ENCODE measurements at regions not wholly inside any gene's neighbourhood (a gene's known extent, or its start where the extent isn't known, plus 50 kb on each side); places are given as distances from the start of the nearest gene placed in this dataset.

DNA sequence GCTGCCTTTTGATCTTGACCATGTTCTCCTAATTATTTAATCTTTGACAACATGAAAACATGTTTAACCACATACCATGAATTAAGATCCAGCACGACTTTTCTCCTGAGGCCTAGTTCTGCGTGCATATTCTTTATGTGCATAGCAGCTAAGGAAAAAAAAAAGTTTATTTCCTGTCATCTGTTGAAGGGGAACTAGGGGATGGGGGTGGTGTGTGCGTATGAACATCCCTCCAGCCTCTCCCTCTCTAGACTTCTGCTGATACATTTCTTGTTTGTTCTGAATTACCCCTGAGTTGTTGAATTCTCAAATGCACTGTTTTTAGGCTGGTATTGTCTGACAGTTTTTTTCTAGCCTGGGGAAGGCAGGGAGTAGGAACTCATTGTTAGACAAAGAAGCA is 543.3 kb downstream of the FGF9 start:
- no peak for DNase-seq (ENCODE audit: low read depth, low spot score)
- Histone ChIP-seq H3K27ac (ENCODE audit: low read depth, low read length) (no peak overlapping the region), H3K9me3 (ENCODE audit: control insufficient read depth, insufficient read depth, low read length) (peaks cover 11% of the 10 kb centered on the region; the same call in 1 of the 2 replicates), H3K4me3 (ENCODE audit: low read depth, low read length) (no peak overlapping the region), H3K27me3 (ENCODE audit: control insufficient read depth, insufficient read depth, low read length) (no peaks in the 10 kb centered on the region)
- ChIA-PET CTCF (no interaction called here), POLR2A (no interaction called here)
- no peak for TF ChIP-seq CTCF (IDR thresholded peaks at IDR 0.05; ENCODE audit: low read depth, low read length)

- ChIA-PET CTCF (no interaction called here), POLR2A (no interaction called here)
Measured at GRCh38 chr13:22218797-22219196, 547.9 kb downstream of the FGF9 start.

DNA sequence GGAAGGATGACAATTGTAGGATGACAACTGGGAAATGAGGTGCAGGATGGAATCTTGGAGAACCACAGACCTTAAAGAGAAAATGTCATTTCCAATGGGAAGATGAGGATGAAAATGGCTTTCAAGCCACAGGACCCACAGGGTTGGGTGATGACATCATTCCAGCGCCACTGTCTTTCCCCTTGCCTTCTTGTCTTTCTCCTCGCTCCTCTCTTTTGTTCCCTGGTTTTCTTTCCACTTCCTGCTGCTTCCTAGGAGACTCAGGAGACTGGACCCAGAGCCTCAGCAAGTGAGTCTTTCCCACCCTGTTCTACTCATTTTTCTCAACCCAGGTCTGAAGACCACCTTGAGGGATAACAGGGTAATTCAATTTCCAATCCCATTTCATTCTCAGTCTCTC is 548.8 kb downstream of the FGF9 start:
- Histone ChIP-seq H3K27me3 (ENCODE audit: control insufficient read depth, insufficient read depth, low read length) (no peaks in the 10 kb centered on the region), H3K9me3 (ENCODE audit: control insufficient read depth, insufficient read depth, low read length) (no peaks in the 10 kb centered on the region; the same call in 1 of the 2 replicates), H3K4me3 (ENCODE audit: low read depth, low read length) (no peak overlapping the region), H3K27ac (ENCODE audit: low read depth, low read length) (no peak overlapping the region)
- ChIA-PET POLR2A (no interaction called here), CTCF (no interaction called here)
- DNase-seq (ENCODE audit: low read depth, low spot score): no peak
- no peak for TF ChIP-seq CTCF (IDR thresholded peaks at IDR 0.05; ENCODE audit: low read depth, low read length)

More at GRCh38 chr13:22218797-22219196, 547.9 kb downstream of the FGF9 start:
- DNase-seq (ENCODE audit: low read depth, low spot score): no peak
- H3K27ac ChIP-seq (ENCODE audit: low read depth, low read length): no peak overlapping the region
- no peak overlapping the region for H3K4me3 ChIP-seq (ENCODE audit: low read depth, low read length)
- H3K27me3 ChIP-seq (ENCODE audit: control insufficient read depth, insufficient read depth, low read length): no peaks in the 10 kb centered on the region
- no peaks in the 10 kb centered on the region; the same call in 1 of the 2 replicates for H3K9me3 ChIP-seq (ENCODE audit: control insufficient read depth, insufficient read depth, low read length)
- TF ChIP-seq CTCF (IDR thresholded peaks at IDR 0.05; ENCODE audit: low read depth, low read length): no peak

DNA sequence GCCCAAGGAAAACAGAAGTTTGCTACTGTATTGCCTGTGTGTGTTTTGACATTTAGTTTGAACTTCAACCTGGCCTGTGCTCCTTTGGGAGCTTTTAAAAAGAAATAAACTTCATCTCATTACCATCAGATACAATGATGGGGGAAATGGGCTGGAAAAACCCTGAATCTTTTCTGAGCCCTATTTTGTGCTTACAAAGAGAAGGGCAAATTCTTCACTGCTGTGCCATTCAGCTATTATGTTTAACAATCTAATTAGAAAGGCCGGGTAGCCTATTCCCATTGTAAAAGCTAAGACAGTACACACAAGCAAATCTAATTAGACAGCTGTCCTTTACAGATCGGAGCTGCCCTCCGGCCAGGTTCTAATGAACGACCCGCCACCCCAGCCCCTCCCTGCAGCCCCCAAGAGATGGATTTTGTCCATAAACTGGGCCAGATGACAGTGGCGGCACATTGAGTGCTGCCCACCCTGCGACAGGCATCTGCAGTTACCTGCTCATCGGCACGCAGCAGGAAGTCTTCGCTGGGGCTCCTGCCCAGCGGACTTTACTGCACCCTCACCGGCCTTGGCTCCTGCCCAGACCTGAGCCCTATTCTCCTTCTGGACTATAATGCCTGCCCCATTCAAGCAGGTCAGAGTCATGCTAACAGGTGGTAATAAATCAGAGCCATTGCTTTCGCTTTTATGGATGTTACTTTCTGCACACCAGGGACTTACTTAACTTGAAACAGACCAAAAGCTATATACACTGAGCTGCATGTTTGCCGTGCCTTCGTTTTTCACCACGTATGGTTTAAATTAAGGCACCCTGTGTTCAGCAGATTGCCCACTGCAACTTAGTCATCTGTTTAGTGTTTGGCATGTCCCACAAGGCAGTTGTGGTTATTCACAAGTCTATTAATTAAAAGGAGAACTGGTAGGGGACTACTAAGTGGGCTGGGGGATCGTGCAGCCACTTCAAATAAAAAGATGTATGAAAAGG is 549.6 kb downstream of the FGF9 start:
- TF ChIP-seq CTCF (IDR thresholded peaks at IDR 0.05; ENCODE audit: low read depth, low read length): no peak
- POLR2A ChIA-PET: no interaction called here
- CTCF ChIA-PET: no interaction called here

GRCh38 chr13:22223411-22223810 is 552.5 kb downstream of the FGF9 start:
- Histone ChIP-seq H3K4me3 (ENCODE audit: low read depth, low read length) (no peak overlapping the region), H3K27me3 (ENCODE audit: control insufficient read depth, insufficient read depth, low read length) (no peaks in the 10 kb centered on the region), H3K27ac (ENCODE audit: low read depth, low read length) (no peak overlapping the region), H3K9me3 (ENCODE audit: control insufficient read depth, insufficient read depth, low read length) (no peaks in the 10 kb centered on the region; the same call in 1 of the 2 replicates)
- DNase-seq (ENCODE audit: low read depth, low spot score): no peak
- POLR2A ChIA-PET: no interaction called here
- CTCF ChIA-PET: no interaction called here
- no peak for TF ChIP-seq CTCF (IDR thresholded peaks at IDR 0.05; ENCODE audit: low read depth, low read length)

More for the DNA sequence above, 549.6 kb downstream of the FGF9 start:
- Histone ChIP-seq H3K9me3 (ENCODE audit: control insufficient read depth, insufficient read depth, low read length) (no peaks in the 10 kb centered on the region; the same call in 1 of the 2 replicates), H3K27ac (ENCODE audit: low read depth, low read length) (no peak overlapping the region), H3K27me3 (ENCODE audit: control insufficient read depth, insufficient read depth, low read length) (no peaks in the 10 kb centered on the region), H3K4me3 (ENCODE audit: low read depth, low read length) (no peak overlapping the region)
- no peak for DNase-seq (ENCODE audit: low read depth, low spot score)

Measured in AG04450 (cell line).